ENCODE measurements at regions not wholly inside any gene's neighbourhood (a gene's known extent, or its start where the extent isn't known, plus 50 kb on each side); places are given as distances from the start of the nearest gene placed in this dataset.

DNA sequence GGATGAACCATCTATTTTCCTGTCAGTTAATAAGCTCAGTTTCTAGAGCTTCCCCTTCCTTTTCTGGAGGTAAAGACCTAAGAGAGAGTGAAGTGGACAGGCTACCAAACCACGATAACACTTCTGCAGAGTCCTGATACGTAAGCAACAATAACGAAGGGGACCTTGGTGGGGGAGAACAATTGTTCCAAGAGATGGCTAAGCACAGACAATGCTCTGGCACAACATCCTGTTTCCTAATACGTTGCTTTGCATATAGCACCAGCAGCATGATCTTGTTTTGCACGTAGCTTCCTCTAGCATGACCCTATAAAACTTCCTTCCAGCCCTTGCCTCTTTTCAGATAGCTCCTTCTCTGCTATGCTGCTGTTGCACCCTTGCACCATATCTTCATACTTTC is 247.3 kb downstream of the RAD51AP2 start:
- Histone ChIP-seq H3K79me2 (ENCODE audit: control insufficient read depth, insufficient read depth, low read length) (no peaks in the 10 kb centered on the region), H3K9ac (ENCODE audit: control insufficient read depth, extremely low read depth, insufficient read depth, low read length) (no peak overlapping the region), H3K27me3 (ENCODE audit: control insufficient read depth, extremely low read depth, insufficient read depth, low read length) (no peaks in the 10 kb centered on the region), H4K20me1 (ENCODE audit: control insufficient read depth, extremely low read depth, insufficient read depth, low read length) (no peaks in the 10 kb centered on the region), H2AFZ (ENCODE audit: control insufficient read depth, low read length) (no peak overlapping the region), H3K4me1 (ENCODE audit: control insufficient read depth, extremely low read depth, insufficient read depth, low read length) (peaks cover 14% of the 10 kb centered on the region), H3K36me3 (ENCODE audit: control insufficient read depth in 2 of 2, extremely low read depth in 1 of 2, insufficient read depth in 2 of 2, low read length in 2 of 2) (no peaks in the 10 kb centered on the region), H3K4me3 (ENCODE audit: control insufficient read depth in 2 of 3, extremely low read depth in 1 of 3, insufficient read depth in 2 of 3, low read depth in 1 of 3, low read length in 3 of 3) (no peak overlapping the region), H3K4me2 (ENCODE audit: control insufficient read depth, extremely low read depth, insufficient read depth, low read depth, low read length) (no peak overlapping the region), H3K9me1 (ENCODE audit: control insufficient read depth, extremely low read depth, insufficient read depth, low read length) (no peaks in the 10 kb centered on the region), H3K27ac (ENCODE audit: control insufficient read depth, insufficient read depth, low read length) (no peak overlapping the region), H3K9me3 (ENCODE audit: control insufficient read depth, low read depth, low read length) (no peaks in the 10 kb centered on the region)
- DNase-seq (ENCODE audit: low read depth, low spot score) (no peak), FAIRE-seq (no peak)
- dilution Hi-C loops (cut with MboI; ENCODE audit: extremely low pct_ligation_motif_present, low sequenced_read_pairs) = no loop called here
- TF ChIP-seq, protein P1, sequence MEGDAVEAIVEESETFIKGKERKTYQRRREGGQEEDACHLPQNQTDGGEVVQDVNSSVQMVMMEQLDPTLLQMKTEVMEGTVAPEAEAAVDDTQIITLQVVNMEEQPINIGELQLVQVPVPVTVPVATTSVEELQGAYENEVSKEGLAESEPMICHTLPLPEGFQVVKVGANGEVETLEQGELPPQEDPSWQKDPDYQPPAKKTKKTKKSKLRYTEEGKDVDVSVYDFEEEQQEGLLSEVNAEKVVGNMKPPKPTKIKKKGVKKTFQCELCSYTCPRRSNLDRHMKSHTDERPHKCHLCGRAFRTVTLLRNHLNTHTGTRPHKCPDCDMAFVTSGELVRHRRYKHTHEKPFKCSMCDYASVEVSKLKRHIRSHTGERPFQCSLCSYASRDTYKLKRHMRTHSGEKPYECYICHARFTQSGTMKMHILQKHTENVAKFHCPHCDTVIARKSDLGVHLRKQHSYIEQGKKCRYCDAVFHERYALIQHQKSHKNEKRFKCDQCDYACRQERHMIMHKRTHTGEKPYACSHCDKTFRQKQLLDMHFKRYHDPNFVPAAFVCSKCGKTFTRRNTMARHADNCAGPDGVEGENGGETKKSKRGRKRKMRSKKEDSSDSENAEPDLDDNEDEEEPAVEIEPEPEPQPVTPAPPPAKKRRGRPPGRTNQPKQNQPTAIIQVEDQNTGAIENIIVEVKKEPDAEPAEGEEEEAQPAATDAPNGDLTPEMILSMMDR (optimal IDR thresholded peaks at IDR 0.05 in 1 of 3, IDR thresholded peaks at IDR 0.05 in 1 of 3, conservative IDR thresholded peaks at IDR 0.05 in 1 of 3; ENCODE audit: extremely low read depth in 1 of 3, insufficient read depth in 2 of 3, low read length in 3 of 3) = no peak
- TF ChIP-seq EZH2 (IDR thresholded peaks at IDR 0.05; ENCODE audit: low read length) = no peak

DNA sequence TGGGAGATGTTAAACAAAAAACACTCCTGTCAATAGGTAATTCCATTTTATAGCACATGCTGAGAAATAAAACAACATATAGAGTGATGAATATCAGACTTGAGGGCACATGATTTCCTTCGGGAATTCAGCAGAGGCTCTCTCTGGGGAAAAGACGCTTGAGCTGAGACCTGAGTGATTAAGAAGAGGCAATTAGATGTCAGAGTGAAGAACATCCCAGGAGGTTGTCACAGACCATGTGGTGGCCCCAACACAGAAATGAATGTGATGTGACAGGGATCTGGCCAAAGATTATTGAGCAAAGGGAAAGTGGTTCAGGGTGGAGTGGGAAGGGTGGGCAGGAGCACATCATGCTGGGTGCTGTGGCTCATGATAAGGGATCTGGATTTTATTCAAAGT is 254.7 kb downstream of the RAD51AP2 start:
- Histone ChIP-seq H3K4me2 (ENCODE audit: control insufficient read depth, extremely low read depth, insufficient read depth, low read depth, low read length) (no peak overlapping the region), H4K20me1 (ENCODE audit: control insufficient read depth, extremely low read depth, insufficient read depth, low read length) (no peaks in the 10 kb centered on the region), H3K27ac (ENCODE audit: control insufficient read depth, insufficient read depth, low read length) (no peak overlapping the region), H3K9me3 (ENCODE audit: control insufficient read depth, low read depth, low read length) (no peaks in the 10 kb centered on the region), H3K4me3 (ENCODE audit: control insufficient read depth in 2 of 3, extremely low read depth in 1 of 3, insufficient read depth in 2 of 3, low read depth in 1 of 3, low read length in 3 of 3) (no peak overlapping the region), H3K9me1 (ENCODE audit: control insufficient read depth, extremely low read depth, insufficient read depth, low read length) (no peaks in the 10 kb centered on the region), H3K36me3 (ENCODE audit: control insufficient read depth in 2 of 2, extremely low read depth in 1 of 2, insufficient read depth in 2 of 2, low read length in 2 of 2) (no peaks in the 10 kb centered on the region), H3K79me2 (ENCODE audit: control insufficient read depth, insufficient read depth, low read length) (no peaks in the 10 kb centered on the region), H3K9ac (ENCODE audit: control insufficient read depth, extremely low read depth, insufficient read depth, low read length) (no peak overlapping the region), H3K27me3 (ENCODE audit: control insufficient read depth, extremely low read depth, insufficient read depth, low read length) (no peaks in the 10 kb centered on the region), H3K4me1 (ENCODE audit: control insufficient read depth, extremely low read depth, insufficient read depth, low read length) (no peaks in the 10 kb centered on the region), H2AFZ (ENCODE audit: control insufficient read depth, low read length) (no peak overlapping the region)
- dilution Hi-C loops (cut with MboI; ENCODE audit: extremely low pct_ligation_motif_present, low sequenced_read_pairs) = no loop called here
- no peak for DNase-seq (ENCODE audit: low read depth, low spot score)
- TF ChIP-seq, protein P1 (optimal IDR thresholded peaks at IDR 0.05 in 1 of 3, IDR thresholded peaks at IDR 0.05 in 1 of 3, conservative IDR thresholded peaks at IDR 0.05 in 1 of 3; ENCODE audit: extremely low read depth in 1 of 3, insufficient read depth in 2 of 3, low read length in 3 of 3) = no peak
- no peak for TF ChIP-seq EZH2 (IDR thresholded peaks at IDR 0.05; ENCODE audit: low read length)
- no peak for FAIRE-seq
